OCI-LY7 (cell line): ENCODE measurements at regions not wholly inside any gene's neighbourhood (a gene's known extent, or its start where the extent isn't known, plus 50 kb on each side); places are given as distances from the start of the nearest gene placed in this dataset.

Experiments used
- BruUV-seq: library from RNA; stranded (reverse); fragments of 400-500 nt; replicated peaks from 2 replicates; lab custom pipeline; 2021; lab: Mats Ljungman, UMichigan
- CTCF ChIA-PET: fragments of 300-600 bp; sonication (Branson Sonifier 250); formaldehyde crosslinking; loops from one replicate; lab custom pipeline; 2022; ENCODE audit warnings: antibody characterized with exemption; ENCODE audit not compliant: unreplicated experiment; lab: Charles Lee
- POLR2A ChIA-PET: fragments of 300-600 bp; sonication (Branson Sonifier 250); formaldehyde crosslinking; loops from one replicate; lab custom pipeline; 2022; ENCODE audit warnings: antibody characterized with exemption; lab: Charles Lee
- DNase-seq: peaks from one replicate; pipeline ENCODE4 v3.0.0-alpha.2; 2015; ENCODE audit warnings: low spot score
- H2AFZ ChIP-seq: fragments of 200-600 bp; sonication (generic), shearing (Covaris generic); 2 replicates; pipeline ENCODE4 v1.6.1; 2014; ENCODE audit warnings: mild to moderate bottlenecking, antibody characterized with exemption, low read length, moderate library complexity
- H3K27ac ChIP-seq: fragments of 200-600 bp; sonication (generic); 2 replicates; pipeline ENCODE4 v1.5.1; 2014; ENCODE audit warnings: mixed run types, low read depth, mild to moderate bottlenecking, moderate library complexity, low read length, inconsistent platforms; ENCODE audit not compliant: poor library complexity, severe bottlenecking
- H3K36me3 ChIP-seq: fragments of 200-600 bp; sonication (generic); 2 replicates; pipeline ENCODE4 v1.6.1; 2014; ENCODE audit warnings: mild to moderate bottlenecking, antibody characterized with exemption, low read length, moderate library complexity, mixed read lengths; ENCODE audit not compliant: insufficient read depth
- H3K4me1 ChIP-seq: fragments of 200-600 bp; sonication (generic); 2 replicates; pipeline ENCODE4 v1.5.1; 2014; ENCODE audit warnings: mild to moderate bottlenecking, low read length; ENCODE audit not compliant: insufficient read depth, poor library complexity, severe bottlenecking
- H3K4me2 ChIP-seq: fragments of 200-600 bp; sonication (generic); 2 replicates; pipeline ENCODE4 v1.6.1; 2014; ENCODE audit warnings: mild to moderate bottlenecking, low read length
- H3K4me3 ChIP-seq: fragments of 200-600 bp; sonication (generic); 2 replicates; pipeline ENCODE4 v1.5.1; 2014; ENCODE audit warnings: mild to moderate bottlenecking, low read depth, low read length; ENCODE audit not compliant: poor library complexity, severe bottlenecking
- H3K79me2 ChIP-seq: fragments of 200-600 bp; sonication (generic); 2 replicates; pipeline ENCODE4 v1.6.1; 2016; ENCODE audit warnings: low read depth, mild to moderate bottlenecking, low read length, moderate library complexity, mixed read lengths; ENCODE audit not compliant: insufficient read depth
- H3K9me2 ChIP-seq: fragments of 200-600 bp; sonication (generic); 2 replicates; pipeline ENCODE4 v1.6.1; 2016; ENCODE audit warnings: mild to moderate bottlenecking, low read length, mixed read lengths; ENCODE audit not compliant: insufficient read depth
- H3K9me3 ChIP-seq: fragments of 200-600 bp; sonication (generic); 2 replicates; pipeline ENCODE4 v1.6.1; 2014; ENCODE audit warnings: mild to moderate bottlenecking, mixed run types, low read length, mixed read lengths
- H4K20me1 ChIP-seq: fragments of 200-600 bp; sonication (generic); 2 replicates; pipeline ENCODE4 v1.6.1; 2014; ENCODE audit warnings: mild to moderate bottlenecking, antibody characterized with exemption, low read length, moderate library complexity, mixed read lengths; ENCODE audit not compliant: insufficient read depth
- EZH2phosphoT487 ChIP-seq: fragments of 200-600 bp; sonication (generic); IDR thresholded peaks from 2 replicates; pipeline ENCODE4 v1.6.1; 2018; ENCODE audit warnings: low read depth, borderline replicate concordance, mild to moderate bottlenecking, mixed run types, antibody characterized with exemption, low read length, moderate library complexity, mixed read lengths
- intact Hi-C: fragments of 100-400 bp; cut with micrococcal nuclease; formaldehyde crosslinking; loops from one replicate; pipeline ENCODE4 v1.10.0; 2022; ENCODE audit not compliant: unreplicated experiment
- TF ChIP-seq, protein P1 (sequence below): fragments of 200-600 bp; sonication (generic); conservative IDR thresholded peaks from 2 replicates; pipeline ENCODE4 v1.5.1; 2014; ENCODE audit warnings: mild to moderate bottlenecking, antibody characterized with exemption, low read length, moderate library complexity, mixed read lengths

DNA sequence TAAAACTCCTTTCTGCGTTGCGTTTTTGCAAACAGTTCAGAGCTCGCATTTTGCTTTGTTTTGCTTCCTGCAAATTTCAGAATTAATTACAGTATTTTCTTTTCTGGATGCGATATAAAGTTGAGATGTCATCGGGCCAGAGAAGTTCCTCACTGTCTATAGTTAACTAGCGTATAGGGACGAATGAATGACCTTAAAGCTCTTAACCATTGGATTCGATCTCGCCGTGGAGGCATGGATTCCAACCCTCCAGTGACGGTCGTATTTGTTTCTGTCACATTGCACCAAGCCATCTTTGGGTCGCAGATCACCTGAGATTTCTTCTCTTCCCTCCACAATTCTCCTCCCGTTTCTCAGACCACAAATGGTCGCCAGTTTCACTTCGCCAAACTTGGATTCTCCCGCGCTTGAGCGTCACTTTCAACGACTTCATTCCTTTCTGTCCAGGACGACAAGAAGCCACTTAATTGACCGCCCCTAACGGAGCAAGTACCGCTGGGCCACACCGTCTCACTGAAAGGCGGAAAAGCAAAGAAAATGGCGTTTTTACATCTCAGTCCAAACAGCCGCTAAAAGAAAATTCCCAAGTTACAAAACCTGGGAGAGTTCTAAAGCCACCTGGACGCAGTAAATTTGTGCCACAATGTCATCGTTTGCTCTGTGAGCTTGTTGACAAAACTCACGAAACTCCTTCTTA lies 85.3 kb upstream of the ZNF184 start:
- no TSS peak for BruUV-seq
- H3K36me3 ChIP-seq: no peaks in the 10 kb centered on the region

DNA sequence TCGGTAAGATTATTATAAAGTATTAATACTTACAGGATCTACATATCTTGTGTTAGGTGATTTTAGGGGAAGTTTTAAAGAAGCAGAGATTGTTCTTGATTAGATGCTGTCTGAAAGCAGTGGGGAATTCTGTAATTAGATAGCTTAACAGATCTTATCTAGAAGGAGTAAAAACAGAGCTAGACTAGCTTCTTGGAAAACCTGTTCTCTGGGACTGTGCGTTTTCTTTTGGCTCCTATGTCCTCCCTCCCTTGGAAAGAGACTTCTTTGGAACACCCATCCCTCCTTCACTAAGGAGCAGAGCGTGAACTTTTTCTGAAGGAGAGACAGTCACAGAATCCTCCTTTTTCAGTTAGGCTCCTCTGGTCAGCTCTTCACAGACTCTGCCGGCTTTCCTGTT lies 83.5 kb upstream of the ZNF184 start:
- H4K20me1 ChIP-seq: no peaks in the 10 kb centered on the region
- no peak overlapping the region for H3K27ac ChIP-seq
- CTCF ChIA-PET: no interaction called here
- H3K79me2 ChIP-seq: no peaks in the 10 kb centered on the region
- intact Hi-C loops: no loop called here
- no peak overlapping the region for H3K4me2 ChIP-seq
- H3K9me2 ChIP-seq: no peaks in the 10 kb centered on the region
- H2AFZ ChIP-seq: no peak overlapping the region
- no TSS peak for BruUV-seq
- TF ChIP-seq EZH2phosphoT487: no peak
- TF ChIP-seq, protein P1, sequence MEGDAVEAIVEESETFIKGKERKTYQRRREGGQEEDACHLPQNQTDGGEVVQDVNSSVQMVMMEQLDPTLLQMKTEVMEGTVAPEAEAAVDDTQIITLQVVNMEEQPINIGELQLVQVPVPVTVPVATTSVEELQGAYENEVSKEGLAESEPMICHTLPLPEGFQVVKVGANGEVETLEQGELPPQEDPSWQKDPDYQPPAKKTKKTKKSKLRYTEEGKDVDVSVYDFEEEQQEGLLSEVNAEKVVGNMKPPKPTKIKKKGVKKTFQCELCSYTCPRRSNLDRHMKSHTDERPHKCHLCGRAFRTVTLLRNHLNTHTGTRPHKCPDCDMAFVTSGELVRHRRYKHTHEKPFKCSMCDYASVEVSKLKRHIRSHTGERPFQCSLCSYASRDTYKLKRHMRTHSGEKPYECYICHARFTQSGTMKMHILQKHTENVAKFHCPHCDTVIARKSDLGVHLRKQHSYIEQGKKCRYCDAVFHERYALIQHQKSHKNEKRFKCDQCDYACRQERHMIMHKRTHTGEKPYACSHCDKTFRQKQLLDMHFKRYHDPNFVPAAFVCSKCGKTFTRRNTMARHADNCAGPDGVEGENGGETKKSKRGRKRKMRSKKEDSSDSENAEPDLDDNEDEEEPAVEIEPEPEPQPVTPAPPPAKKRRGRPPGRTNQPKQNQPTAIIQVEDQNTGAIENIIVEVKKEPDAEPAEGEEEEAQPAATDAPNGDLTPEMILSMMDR: no peak
- H3K36me3 ChIP-seq: no peaks in the 10 kb centered on the region
- H3K4me3 ChIP-seq: no peak overlapping the region
- H3K9me3 ChIP-seq: no peaks in the 10 kb centered on the region
- DNase-seq: no peak
- POLR2A ChIA-PET: interaction anchor here (0.6 to 1.2 kb wide), 2 partner anchors 8 to 41 kb away, joined by 3 read pairs; no protein-coding TSS in a partner anchor
- no peaks in the 10 kb centered on the region for H3K4me1 ChIP-seq

More for the DNA sequence above, 85.3 kb upstream of the ZNF184 start:
- H3K27ac ChIP-seq: no peak overlapping the region
- H3K4me2 ChIP-seq: no peak overlapping the region
- H2AFZ ChIP-seq: no peak overlapping the region
- CTCF ChIA-PET: no interaction called here
- no peaks in the 10 kb centered on the region for H3K9me3 ChIP-seq
- intact Hi-C loops: no loop called here
- no peaks in the 10 kb centered on the region for H4K20me1 ChIP-seq
- H3K4me1 ChIP-seq: no peaks in the 10 kb centered on the region
- POLR2A ChIA-PET: no interaction called here
- no peaks in the 10 kb centered on the region for H3K9me2 ChIP-seq
- H3K79me2 ChIP-seq: no peaks in the 10 kb centered on the region
- TF ChIP-seq, protein P1: no peak
- TF ChIP-seq EZH2phosphoT487: no peak
- DNase-seq: no peak
- no peak overlapping the region for H3K4me3 ChIP-seq
